Astrocyte of the spinal cord (primary cell): ENCODE measurements at regions not wholly inside any gene's neighbourhood (a gene's known extent, or its start where the extent isn't known, plus 50 kb on each side); places are given as distances from the start of the nearest gene placed in this dataset.

ENCODE experiments used
- DNase-seq: peaks from one replicate; pipeline ENCODE4 v3.0.0; 2011; ENCODE audit warnings: low read depth, low spot score
- H3K4me3 ChIP-seq: 2 replicates; pipeline ENCODE4 v1.5.1; 2011; ENCODE audit warnings: low read depth, mild to moderate bottlenecking, low read length, moderate library complexity
- CTCF ChIP-seq: IDR thresholded peaks from 2 replicates; pipeline ENCODE4 v1.5.1; 2012; ENCODE audit warnings: low read depth, mild to moderate bottlenecking, low read length, inconsistent platforms
- in situ Hi-C: cut with HindIII; loops from 2 replicates; pipeline ENCODE4 v1.10.0; 2017; ENCODE audit warnings: low sequenced_read_pairs

- no peak overlapping the region for H3K4me3 ChIP-seq
- DNase-seq, result no peak
- no peak for TF ChIP-seq CTCF
- in situ Hi-C loops, result no loop called here
These were observed 763.9 kb downstream of the PCDH18 start for GRCh38 chr4:136768213-136768924.

- H3K4me3 ChIP-seq, result no peak overlapping the region
- in situ Hi-C loops, result no loop called here
- TF ChIP-seq CTCF, result no peak
- DNase-seq, result no peak
These were observed 768.4 kb downstream of the PCDH18 start for GRCh38 chr4:136763919-136764318.

- in situ Hi-C loops, result no loop called here
- no peak for TF ChIP-seq CTCF
- H3K4me3 ChIP-seq, result no peak overlapping the region
- DNase-seq, result no peak
These were observed 776.8 kb downstream of the PCDH18 start for GRCh38 chr4:136755531-136755916.

GRCh38 chr4:136754810-136755530 is 777.3 kb downstream of the PCDH18 start:
- TF ChIP-seq CTCF, result no peak
- H3K4me3 ChIP-seq, result no peak overlapping the region
- no peak for DNase-seq
- in situ Hi-C loops, result no loop called here

GRCh38 chr4:136751556-136751955 is 780.7 kb downstream of the PCDH18 start:
- no peak for TF ChIP-seq CTCF
- no peak overlapping the region for H3K4me3 ChIP-seq
- in situ Hi-C loops, result no loop called here
- no peak for DNase-seq

GRCh38 chr4:136750897-136751296 is 781.4 kb downstream of the PCDH18 start:
- no peak overlapping the region for H3K4me3 ChIP-seq
- DNase-seq, result no peak
- TF ChIP-seq CTCF, result no peak
- in situ Hi-C loops, result no loop called here
